Endothelial cell of umbilical vein (primary cell): ENCODE measurements at regions not wholly inside any gene's neighbourhood (a gene's known extent, or its start where the extent isn't known, plus 50 kb on each side); places are given as distances from the start of the nearest gene placed in this dataset.

ENCODE experiments used
- BruUV-seq: library from RNA; stranded (reverse); fragments of 400-500 nt; replicated peaks from 2 replicates; lab custom pipeline; 2021; lab: Mats Ljungman, UMichigan
- CTCF ChIA-PET: fragments of 300-600, 350-600 bp; sonication (Branson Sonifier 250); formaldehyde crosslinking; loops from one replicate; lab custom pipeline; 2021; ENCODE audit warnings: antibody characterized with exemption, inconsistent platforms; lab: Charles Lee
- POLR2A ChIA-PET: fragments of 300-600, 350-600 bp; sonication (Branson Sonifier 250); formaldehyde crosslinking; loops from one replicate; lab custom pipeline; 2021; ENCODE audit warnings: antibody characterized with exemption, inconsistent platforms; lab: Charles Lee
- DNase-seq: peaks from one replicate; pipeline ENCODE4 v3.0.0-alpha.2; 2011; ENCODE audit warnings: low read depth, low spot score
- FAIRE-seq: peaks from 2 replicates; lab custom pipeline; 2011; peaks lifted over from hg19 to GRCh38; lab: Jason Lieb, UNC
- H2AFZ ChIP-seq: 2 replicates; pipeline ENCODE4 v1.6.0; 2012; ENCODE audit warnings: low read depth, low read length, control low read depth, inconsistent platforms
- H3K27ac ChIP-seq: 2 replicates; pipeline ENCODE4 v1.5.1; 2011; ENCODE audit warnings: low read depth, mild to moderate bottlenecking, control low read depth, low read length, moderate library complexity; ENCODE audit not compliant: insufficient read depth
- H3K27me3 ChIP-seq, 2 experiments: 2 replicates each; pipeline versions ENCODE4 v1.6.0 to v1.6.1; 2011; ENCODE audit warnings: low read length in 2 of 2, mixed read lengths in 1 of 2; ENCODE audit not compliant: control insufficient read depth in 2 of 2, insufficient read depth in 2 of 2
- H3K36me3 ChIP-seq, 2 experiments: 2 replicates in 1 of 2; 3 replicates in 1 of 2; pipeline ENCODE4 v1.5.1; 2011; ENCODE audit warnings: low read length in 2 of 2, mild to moderate bottlenecking in 1 of 2, moderate library complexity in 1 of 2; ENCODE audit not compliant: control insufficient read depth in 2 of 2, insufficient read depth in 2 of 2; ENCODE audit errors: extremely low read depth in 1 of 2
- H3K4me1 ChIP-seq: 3 replicates; pipeline ENCODE4 v1.5.1; 2011; ENCODE audit warnings: mild to moderate bottlenecking, low read length; ENCODE audit not compliant: control insufficient read depth, insufficient read depth; ENCODE audit errors: extremely low read depth
- H3K4me2 ChIP-seq: 2 replicates; pipeline ENCODE4 v1.6.1; 2011; ENCODE audit warnings: low read length, control low read depth, mixed read lengths; ENCODE audit not compliant: insufficient read depth
- H3K4me3 ChIP-seq, 3 experiments: fragments of 200-600 bp in 1 of 3; sonication (generic), shearing (Covaris generic) in 1 of 3; replicated peaks in 1 of 3; 2 replicates each; pipeline ENCODE4 v1.5.1; 2011 to 2016; ENCODE audit warnings: control low read depth in 3 of 3, low read length in 3 of 3, mild to moderate bottlenecking in 2 of 3, inconsistent platforms in 1 of 3, low read depth in 1 of 3, moderate library complexity in 1 of 3; ENCODE audit not compliant: insufficient read depth in 1 of 3
- H3K79me2 ChIP-seq: 2 replicates; pipeline ENCODE4 v1.6.0; 2012; ENCODE audit warnings: low read length, inconsistent platforms; ENCODE audit not compliant: control insufficient read depth, insufficient read depth
- H3K9ac ChIP-seq: replicated peaks from 2 replicates; pipeline ENCODE3; 2011; ENCODE audit warnings: low read length, control low read depth; ENCODE audit not compliant: insufficient read depth; ENCODE audit errors: extremely low read depth
- H3K9me1 ChIP-seq: replicated peaks from 3 replicates; pipeline ENCODE4 v1.6.0; 2011; ENCODE audit warnings: mild to moderate bottlenecking, low read length; ENCODE audit not compliant: control insufficient read depth, insufficient read depth; ENCODE audit errors: extremely low read depth
- H3K9me3 ChIP-seq: replicated peaks from 2 replicates; pipeline ENCODE4 v1.5.1; 2012; ENCODE audit warnings: low read length, inconsistent platforms; ENCODE audit not compliant: control insufficient read depth, insufficient read depth
- H4K20me1 ChIP-seq: replicated peaks from 2 replicates; pipeline ENCODE3; 2011; ENCODE audit warnings: mild to moderate bottlenecking, low read length; ENCODE audit not compliant: control insufficient read depth, insufficient read depth; ENCODE audit errors: extremely low read depth
- EZH2 ChIP-seq: IDR thresholded peaks from 2 replicates; pipeline ENCODE4 v1.6.1; 2012; ENCODE audit warnings: borderline replicate concordance, low read depth, mild to moderate bottlenecking, moderate library complexity, low read length, inconsistent platforms; ENCODE audit not compliant: severe bottlenecking
- FOS ChIP-seq: IDR thresholded peaks from 2 replicates; pipeline ENCODE4 v1.6.1; 2011; ENCODE audit warnings: mild to moderate bottlenecking, low read length, moderate library complexity, borderline replicate concordance; ENCODE audit not compliant: insufficient read depth
- GATA2 ChIP-seq: IDR thresholded peaks from 2 replicates; pipeline ENCODE4 v1.7.0; 2011; ENCODE audit warnings: low read depth, mild to moderate bottlenecking, moderate library complexity, mixed read lengths, low read length; ENCODE audit not compliant: insufficient read length, insufficient read depth
- JUN ChIP-seq: IDR thresholded peaks from 2 replicates; pipeline ENCODE4 v1.6.1; 2011; ENCODE audit warnings: borderline replicate concordance, low read depth; ENCODE audit not compliant: insufficient read length, insufficient read depth
- MYC ChIP-seq: IDR thresholded peaks from one replicate; pipeline ENCODE4 v1.6.1; 2011; ENCODE audit warnings: mild to moderate bottlenecking, low read depth, low read length
- POLR2A ChIP-seq: IDR thresholded peaks from 2 replicates; pipeline ENCODE4 v1.6.1; 2012; ENCODE audit warnings: low read depth, mild to moderate bottlenecking, control low read depth, low read length
- POLR2AphosphoS5 ChIP-seq: IDR thresholded peaks from 2 replicates; pipeline ENCODE4 v1.6.1; 2012; ENCODE audit warnings: low read depth, mild to moderate bottlenecking, control low read depth, low read length, moderate library complexity; ENCODE audit not compliant: insufficient read depth
- dilution Hi-C: fragments of 300-500 bp; cut with MboI; formaldehyde crosslinking; loops from one replicate; pipeline ENCODE4 v1.15.0; 2019; ENCODE audit warnings: low sequenced_read_pairs; ENCODE audit not compliant: extremely low pct_ligation_motif_present
- intact Hi-C: fragments of 100-400 bp; cut with micrococcal nuclease; formaldehyde crosslinking; loops from one replicate; pipeline ENCODE4 v1.10.0; 2022
- TF ChIP-seq, protein P1 (sequence below), 2 donors: IDR thresholded peaks; 1 replicate in 1 of 2; 2 replicates in 1 of 2; pipeline ENCODE4 v1.5.1; 2011; ENCODE audit warnings: low read length in 2 of 2, mild to moderate bottlenecking in 2 of 2, moderate library complexity in 2 of 2, control low read depth in 1 of 2, inconsistent platforms in 1 of 2, low read depth in 1 of 2; ENCODE audit not compliant: insufficient read depth in 1 of 2; ENCODE audit errors: extremely low read depth in 1 of 2
- TF ChIP-seq, protein P2 (sequence below): IDR thresholded peaks from 2 replicates; pipeline ENCODE4 v1.6.1; 2011; ENCODE audit not compliant: insufficient read depth, insufficient read length

DNA sequence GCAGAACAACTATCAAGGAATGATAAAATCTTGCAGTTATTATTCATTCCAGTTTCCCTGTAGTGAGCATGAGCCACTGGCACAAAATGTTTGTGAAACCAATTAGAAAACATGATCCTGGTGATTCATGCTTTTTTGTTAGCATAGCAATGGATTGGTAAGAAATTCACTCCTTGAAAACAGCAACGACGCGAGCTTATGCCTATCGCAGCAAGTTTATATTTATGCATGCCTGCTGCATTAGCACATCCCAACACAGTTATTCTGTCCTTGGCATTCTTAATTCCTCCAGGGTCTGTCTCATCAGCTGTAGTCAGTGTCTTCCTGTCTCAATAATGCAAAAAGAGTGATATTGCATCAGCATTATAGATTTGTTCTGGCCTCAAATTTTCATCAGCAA, 975.9 kb downstream of the STIM2 start:
- TF ChIP-seq FOS, result no peak
- TF ChIP-seq POLR2A, result no peak
- no peak overlapping the region for H2AFZ ChIP-seq
- H3K4me2 ChIP-seq, result no peak overlapping the region
- intact Hi-C loops, result no loop called here
- no TSS peak for BruUV-seq
- H3K4me3 ChIP-seq, result no peak overlapping the region
- DNase-seq (no peak), FAIRE-seq (no peak)
- no peak overlapping the region for H3K9ac ChIP-seq
- H3K27me3 ChIP-seq, result no peaks in the 10 kb centered on the region
- H3K9me1 ChIP-seq, result no peaks in the 10 kb centered on the region
- H3K79me2 ChIP-seq, result no peaks in the 10 kb centered on the region
- ChIA-PET POLR2A (no interaction called here), CTCF (no interaction called here)
- H3K4me1 ChIP-seq, result no peaks in the 10 kb centered on the region
- H3K36me3 ChIP-seq, result no peaks in the 10 kb centered on the region
- dilution Hi-C loops, result no loop called here
- H3K27ac ChIP-seq, result no peak overlapping the region
- H4K20me1 ChIP-seq, result no peaks in the 10 kb centered on the region
- H3K9me3 ChIP-seq, result no peaks in the 10 kb centered on the region

DNA sequence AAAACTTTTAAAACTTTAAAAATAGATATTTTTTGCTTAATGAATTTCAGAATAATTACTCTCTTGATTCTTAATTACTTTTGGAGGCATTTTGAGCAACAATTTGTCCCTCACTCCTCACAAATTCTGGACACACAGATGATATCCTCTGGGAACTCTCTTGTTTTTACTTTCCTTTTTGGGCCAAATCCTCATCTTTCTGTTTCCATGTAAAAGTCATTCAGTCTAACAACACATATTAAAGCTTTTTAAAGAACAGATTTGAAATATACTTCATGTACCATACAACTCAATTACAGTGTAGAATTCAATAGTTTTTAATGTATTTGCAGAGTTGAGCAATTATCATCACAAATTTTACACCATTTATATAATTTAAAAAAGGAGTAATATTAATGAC, 983.1 kb downstream of the STIM2 start:
- Histone ChIP-seq H3K36me3 (no peaks in the 10 kb centered on the region), H3K4me1 (no peaks in the 10 kb centered on the region), H2AFZ (no peak overlapping the region), H3K9me3 (no peaks in the 10 kb centered on the region), H3K9me1 (no peaks in the 10 kb centered on the region), H3K9ac (no peak overlapping the region), H3K27ac (no peak overlapping the region), H3K4me2 (no peak overlapping the region), H3K27me3 (no peaks in the 10 kb centered on the region), H4K20me1 (no peaks in the 10 kb centered on the region), H3K79me2 (no peaks in the 10 kb centered on the region), H3K4me3 (no peak overlapping the region)
- FAIRE-seq (no peak), DNase-seq (no peak)
- TF ChIP-seq JUN, result no peak
- TF ChIP-seq, protein P1, sequence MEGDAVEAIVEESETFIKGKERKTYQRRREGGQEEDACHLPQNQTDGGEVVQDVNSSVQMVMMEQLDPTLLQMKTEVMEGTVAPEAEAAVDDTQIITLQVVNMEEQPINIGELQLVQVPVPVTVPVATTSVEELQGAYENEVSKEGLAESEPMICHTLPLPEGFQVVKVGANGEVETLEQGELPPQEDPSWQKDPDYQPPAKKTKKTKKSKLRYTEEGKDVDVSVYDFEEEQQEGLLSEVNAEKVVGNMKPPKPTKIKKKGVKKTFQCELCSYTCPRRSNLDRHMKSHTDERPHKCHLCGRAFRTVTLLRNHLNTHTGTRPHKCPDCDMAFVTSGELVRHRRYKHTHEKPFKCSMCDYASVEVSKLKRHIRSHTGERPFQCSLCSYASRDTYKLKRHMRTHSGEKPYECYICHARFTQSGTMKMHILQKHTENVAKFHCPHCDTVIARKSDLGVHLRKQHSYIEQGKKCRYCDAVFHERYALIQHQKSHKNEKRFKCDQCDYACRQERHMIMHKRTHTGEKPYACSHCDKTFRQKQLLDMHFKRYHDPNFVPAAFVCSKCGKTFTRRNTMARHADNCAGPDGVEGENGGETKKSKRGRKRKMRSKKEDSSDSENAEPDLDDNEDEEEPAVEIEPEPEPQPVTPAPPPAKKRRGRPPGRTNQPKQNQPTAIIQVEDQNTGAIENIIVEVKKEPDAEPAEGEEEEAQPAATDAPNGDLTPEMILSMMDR (IDR thresholded peaks at IDR 0.05; ENCODE audit: extremely low read depth in 1 of 2, insufficient read depth in 1 of 2, low read depth in 1 of 2, low read length in 2 of 2), result no peak
- no peak for TF ChIP-seq EZH2
- TF ChIP-seq MYC, result no peak
- TF ChIP-seq, protein P2, sequence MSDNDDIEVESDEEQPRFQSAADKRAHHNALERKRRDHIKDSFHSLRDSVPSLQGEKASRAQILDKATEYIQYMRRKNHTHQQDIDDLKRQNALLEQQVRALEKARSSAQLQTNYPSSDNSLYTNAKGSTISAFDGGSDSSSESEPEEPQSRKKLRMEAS, result no peak
- TF ChIP-seq FOS, result no peak
- no peak for TF ChIP-seq POLR2A
- TF ChIP-seq GATA2, result no peak
- no peak for TF ChIP-seq POLR2AphosphoS5
- ChIA-PET POLR2A (no interaction called here), CTCF (no interaction called here)
- intact Hi-C loops (no loop called here), dilution Hi-C loops (no loop called here)
- no TSS peak for BruUV-seq
